ENCODE measurements at regions not wholly inside any gene's neighbourhood (a gene's known extent, or its start where the extent isn't known, plus 50 kb on each side); places are given as distances from the start of the nearest gene placed in this dataset.

- Histone ChIP-seq H3K9me1 (replicated peaks; ENCODE audit: control insufficient read depth, extremely low read depth, insufficient read depth, low read length) (no peaks in the 10 kb centered on the region), H3K9ac (replicated peaks; ENCODE audit: extremely low read depth, insufficient read depth, low read length) (no peak overlapping the region), H3K4me2 (ENCODE audit: insufficient read depth, low read length) (no peak overlapping the region), H3K79me2 (ENCODE audit: control insufficient read depth, insufficient read depth, low read length) (no peaks in the 10 kb centered on the region), H3K27me3 (ENCODE audit: control insufficient read depth in 2 of 2, insufficient read depth in 2 of 2, low read length in 2 of 2) (no peaks in the 10 kb centered on the region), H3K9me3 (replicated peaks; ENCODE audit: control insufficient read depth, insufficient read depth, low read length) (no peaks in the 10 kb centered on the region), H3K27ac (ENCODE audit: insufficient read depth, low read depth, low read length) (no peak overlapping the region), H2AFZ (ENCODE audit: low read depth, low read length) (no peak overlapping the region), H3K4me3 (replicated peaks in 1 of 3; ENCODE audit: insufficient read depth in 1 of 3, low read depth in 1 of 3, low read length in 3 of 3) (no peak overlapping the region), H3K4me1 (ENCODE audit: control insufficient read depth, extremely low read depth, insufficient read depth, low read length) (no peaks in the 10 kb centered on the region), H4K20me1 (replicated peaks; ENCODE audit: control insufficient read depth, extremely low read depth, insufficient read depth, low read length) (no peaks in the 10 kb centered on the region), H3K36me3 (ENCODE audit: control insufficient read depth in 2 of 2, extremely low read depth in 1 of 2, insufficient read depth in 2 of 2, low read length in 2 of 2) (no peaks in the 10 kb centered on the region)
- ChIA-PET CTCF (no interaction called here), POLR2A (no interaction called here)
- DNase-seq (ENCODE audit: low read depth, low spot score) (no peak), FAIRE-seq (no peak)
- TF ChIP-seq FOS (IDR thresholded peaks at IDR 0.05; ENCODE audit: borderline replicate concordance, insufficient read depth, low read length) (no peak), MYC (IDR thresholded peaks at IDR 0.05; ENCODE audit: low read depth, low read length) (no peak), POLR2A (IDR thresholded peaks at IDR 0.05; ENCODE audit: low read depth, low read length) (no peak)
- TF ChIP-seq, protein P1, sequence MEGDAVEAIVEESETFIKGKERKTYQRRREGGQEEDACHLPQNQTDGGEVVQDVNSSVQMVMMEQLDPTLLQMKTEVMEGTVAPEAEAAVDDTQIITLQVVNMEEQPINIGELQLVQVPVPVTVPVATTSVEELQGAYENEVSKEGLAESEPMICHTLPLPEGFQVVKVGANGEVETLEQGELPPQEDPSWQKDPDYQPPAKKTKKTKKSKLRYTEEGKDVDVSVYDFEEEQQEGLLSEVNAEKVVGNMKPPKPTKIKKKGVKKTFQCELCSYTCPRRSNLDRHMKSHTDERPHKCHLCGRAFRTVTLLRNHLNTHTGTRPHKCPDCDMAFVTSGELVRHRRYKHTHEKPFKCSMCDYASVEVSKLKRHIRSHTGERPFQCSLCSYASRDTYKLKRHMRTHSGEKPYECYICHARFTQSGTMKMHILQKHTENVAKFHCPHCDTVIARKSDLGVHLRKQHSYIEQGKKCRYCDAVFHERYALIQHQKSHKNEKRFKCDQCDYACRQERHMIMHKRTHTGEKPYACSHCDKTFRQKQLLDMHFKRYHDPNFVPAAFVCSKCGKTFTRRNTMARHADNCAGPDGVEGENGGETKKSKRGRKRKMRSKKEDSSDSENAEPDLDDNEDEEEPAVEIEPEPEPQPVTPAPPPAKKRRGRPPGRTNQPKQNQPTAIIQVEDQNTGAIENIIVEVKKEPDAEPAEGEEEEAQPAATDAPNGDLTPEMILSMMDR (IDR thresholded peaks at IDR 0.05; ENCODE audit: extremely low read depth in 1 of 2, insufficient read depth in 1 of 2, low read depth in 1 of 2, low read length in 2 of 2): no peak
- BruUV-seq (replicated peaks): no TSS peak
- dilution Hi-C loops (cut with MboI; ENCODE audit: extremely low pct_ligation_motif_present, low sequenced_read_pairs) (no loop called here), intact Hi-C loops (cut with micrococcal nuclease) (no loop called here)
Observed at GRCh38 chr15:25515633-25516032, 76.8 kb upstream of the UBE3A start.

GRCh38 chr15:25514522-25514921 lies 75.7 kb upstream of the UBE3A start:
- Histone ChIP-seq H3K36me3 (ENCODE audit: control insufficient read depth in 2 of 2, extremely low read depth in 1 of 2, insufficient read depth in 2 of 2, low read length in 2 of 2) (no peaks in the 10 kb centered on the region), H2AFZ (ENCODE audit: low read depth, low read length) (no peak overlapping the region), H3K27me3 (ENCODE audit: control insufficient read depth in 2 of 2, insufficient read depth in 2 of 2, low read length in 2 of 2) (no peaks in the 10 kb centered on the region), H3K9me1 (replicated peaks; ENCODE audit: control insufficient read depth, extremely low read depth, insufficient read depth, low read length) (no peaks in the 10 kb centered on the region), H3K9me3 (replicated peaks; ENCODE audit: control insufficient read depth, insufficient read depth, low read length) (no peaks in the 10 kb centered on the region), H3K79me2 (ENCODE audit: control insufficient read depth, insufficient read depth, low read length) (no peaks in the 10 kb centered on the region), H3K4me2 (ENCODE audit: insufficient read depth, low read length) (no peak overlapping the region), H3K4me3 (replicated peaks in 1 of 3; ENCODE audit: insufficient read depth in 1 of 3, low read depth in 1 of 3, low read length in 3 of 3) (no peak overlapping the region), H3K4me1 (ENCODE audit: control insufficient read depth, extremely low read depth, insufficient read depth, low read length) (no peaks in the 10 kb centered on the region), H3K27ac (ENCODE audit: insufficient read depth, low read depth, low read length) (no peak overlapping the region), H4K20me1 (replicated peaks; ENCODE audit: control insufficient read depth, extremely low read depth, insufficient read depth, low read length) (no peaks in the 10 kb centered on the region), H3K9ac (replicated peaks; ENCODE audit: extremely low read depth, insufficient read depth, low read length) (no peak overlapping the region)
- dilution Hi-C loops (cut with MboI; ENCODE audit: extremely low pct_ligation_motif_present, low sequenced_read_pairs) (no loop called here), intact Hi-C loops (cut with micrococcal nuclease) (no loop called here)
- TF ChIP-seq, protein P1 (IDR thresholded peaks at IDR 0.05; ENCODE audit: extremely low read depth in 1 of 2, insufficient read depth in 1 of 2, low read depth in 1 of 2, low read length in 2 of 2): no peak
- no peak for TF ChIP-seq EZH2 (IDR thresholded peaks at IDR 0.05; ENCODE audit: borderline replicate concordance, low read depth, low read length, severe bottlenecking)
- TF ChIP-seq MYC (IDR thresholded peaks at IDR 0.05; ENCODE audit: low read depth, low read length): no peak
- no peak for TF ChIP-seq GATA2 (IDR thresholded peaks at IDR 0.05; ENCODE audit: insufficient read depth, insufficient read length, low read depth, low read length)
- TF ChIP-seq FOS (IDR thresholded peaks at IDR 0.05; ENCODE audit: borderline replicate concordance, insufficient read depth, low read length): no peak
- no peak for TF ChIP-seq JUN (IDR thresholded peaks at IDR 0.05; ENCODE audit: borderline replicate concordance, insufficient read depth, insufficient read length, low read depth)
- TF ChIP-seq POLR2A (IDR thresholded peaks at IDR 0.05; ENCODE audit: low read depth, low read length): no peak
- TF ChIP-seq POLR2AphosphoS5 (IDR thresholded peaks at IDR 0.05; ENCODE audit: insufficient read depth, low read depth, low read length): no peak
- no peak for TF ChIP-seq MAX (IDR thresholded peaks at IDR 0.05; ENCODE audit: insufficient read depth, insufficient read length)
- POLR2A ChIA-PET: no interaction called here
- FAIRE-seq (no peak), DNase-seq (ENCODE audit: low read depth, low spot score) (no peak)
- CTCF ChIA-PET: no interaction called here
- no TSS peak for BruUV-seq (replicated peaks)
